Right ventricle myocardium superior (tissue), 1 donor: ENCODE measurements at regions not wholly inside any gene's neighbourhood (a gene's known extent, or its start where the extent isn't known, plus 50 kb on each side); places are given as distances from the start of the nearest gene placed in this dataset.

ENCODE experiments used
- ATAC-seq: fragments of 200-7000 bp; cut with Tn5 transposase; one replicate; pipeline ENCODE4 v1.9.1; 2020; ENCODE audit warnings: mild to moderate bottlenecking; ENCODE audit not compliant: poor library complexity
- DNase-seq: peaks from one replicate; pipeline ENCODE4 v3.0.0-alpha.2; 2020
- intact Hi-C: fragments of 100-400 bp; cut with DNase I; formaldehyde crosslinking; loops from one replicate; pipeline ENCODE4 v1.11.2; 2022
- donor health status: DM: no; HTN: yes; CAD: no; lungs with severe emphysema.

DNA sequence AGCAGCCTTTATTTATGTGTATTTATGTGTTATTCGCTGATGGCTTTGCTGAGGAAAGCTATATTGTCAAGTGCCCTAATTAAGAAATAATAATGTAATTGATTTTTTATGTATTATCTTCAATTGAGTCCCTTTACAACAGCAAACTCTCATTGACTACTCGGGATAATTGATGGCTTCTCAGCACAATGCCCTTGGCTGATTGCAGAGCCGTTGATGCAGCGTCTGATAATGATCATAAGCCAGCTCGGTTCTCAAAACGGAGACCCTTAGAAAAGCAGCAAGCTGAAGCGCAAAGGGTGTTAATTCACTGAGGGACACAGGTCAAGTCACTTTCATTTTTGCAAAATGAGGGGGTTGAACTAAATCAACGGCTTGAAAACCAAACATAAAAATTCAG lies 357.1 kb upstream of the KCNH8 start:
- ATAC-seq (no peak), DNase-seq (no peak)
- intact Hi-C loops, result no loop called here

DNA sequence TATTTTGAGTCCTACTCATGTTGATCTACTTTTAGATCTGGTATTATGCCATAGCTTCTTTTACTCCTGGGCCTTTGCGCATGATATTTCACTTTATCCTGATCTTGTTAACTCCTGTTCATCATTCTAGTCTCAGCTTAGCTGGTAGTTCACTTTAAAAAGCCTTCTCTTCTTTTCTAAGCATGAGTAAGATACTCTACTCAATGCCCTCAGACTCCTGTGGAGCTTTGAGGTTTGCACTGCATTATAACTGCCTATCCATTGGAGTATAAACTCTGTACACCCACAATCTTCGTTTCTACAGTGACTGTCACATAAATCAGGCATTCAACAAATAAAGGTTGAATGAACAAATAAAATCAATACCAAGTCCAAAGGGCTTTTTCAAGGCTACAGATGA lies 357.9 kb upstream of the KCNH8 start:
- intact Hi-C loops, result no loop called here
- DNase-seq, result no peak
- no peak for ATAC-seq

DNA sequence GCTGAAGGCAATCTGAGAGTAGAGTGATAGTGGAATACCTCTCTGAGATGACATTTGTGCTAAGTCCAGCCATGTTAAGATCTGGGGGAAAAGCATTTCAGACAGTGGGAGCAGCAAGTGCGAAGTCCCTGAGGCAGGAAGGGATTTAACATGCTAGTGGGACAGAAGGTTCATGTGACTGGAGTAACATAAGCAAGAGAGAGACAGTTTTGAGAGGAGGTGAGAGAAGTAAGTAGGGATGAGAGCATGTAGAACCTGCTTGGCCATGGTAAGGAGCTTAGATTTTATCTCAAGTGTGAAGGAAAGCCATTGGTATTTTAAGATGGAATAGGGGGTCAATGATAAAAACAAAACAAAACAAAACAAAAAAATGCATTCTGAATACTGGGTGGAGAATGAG lies 358.6 kb upstream of the KCNH8 start:
- intact Hi-C loops, result no loop called here
- DNase-seq, result no peak
- ATAC-seq, result no peak

DNA sequence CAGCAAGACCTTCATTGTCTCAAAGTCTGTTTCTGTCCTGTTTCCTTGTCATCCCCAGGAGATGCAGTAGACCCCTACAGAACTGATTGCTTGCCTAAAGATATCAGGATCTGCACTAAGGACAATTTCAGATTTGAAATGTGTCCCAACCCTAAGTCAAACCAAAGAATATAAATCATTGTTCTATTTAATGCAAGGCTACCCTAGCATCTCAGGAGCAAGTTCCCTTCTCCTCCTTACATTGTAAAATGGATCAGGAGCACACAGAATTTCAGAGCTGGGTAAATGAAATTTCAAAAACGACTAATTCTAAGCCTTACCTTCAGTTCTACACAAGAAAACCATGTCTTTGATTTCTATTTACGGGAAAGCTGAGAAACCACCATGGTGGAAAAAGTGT lies 360.9 kb upstream of the KCNH8 start:
- no peak for DNase-seq
- ATAC-seq, result no peak
- intact Hi-C loops, result no loop called here

DNA sequence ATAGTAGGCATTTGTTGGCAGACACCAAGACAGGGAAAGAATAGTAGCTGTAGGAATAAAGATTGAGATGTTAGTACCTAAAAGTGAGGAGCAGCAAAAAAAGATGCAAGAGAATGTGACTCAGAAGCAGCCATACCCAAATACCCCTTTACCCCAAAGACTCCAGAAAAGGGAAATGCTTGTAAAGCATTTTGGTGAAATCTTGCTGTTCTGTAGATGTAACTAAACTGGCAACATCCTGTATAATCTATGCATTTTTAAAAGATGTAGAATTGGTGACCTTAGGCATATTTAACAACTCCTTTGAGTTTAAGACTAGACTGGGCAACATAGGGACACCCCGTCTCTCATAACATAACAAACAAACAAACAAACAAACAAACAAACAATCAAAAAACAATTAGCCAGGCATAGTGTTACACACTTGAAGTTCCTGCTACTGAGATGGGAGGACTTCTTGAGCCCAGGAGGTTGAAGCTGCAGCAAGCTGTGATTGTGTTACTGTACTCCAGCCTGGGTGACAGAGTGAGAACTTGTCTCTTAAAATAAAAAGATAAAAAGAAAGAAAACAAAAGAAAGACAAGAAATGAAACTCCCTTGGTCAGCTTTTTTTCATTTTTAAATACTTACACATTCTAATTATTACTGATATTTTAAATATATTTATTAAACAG lies 361.5 kb upstream of the KCNH8 start:
- DNase-seq, result no peak
- no peak for ATAC-seq
- intact Hi-C loops, result no loop called here

DNA sequence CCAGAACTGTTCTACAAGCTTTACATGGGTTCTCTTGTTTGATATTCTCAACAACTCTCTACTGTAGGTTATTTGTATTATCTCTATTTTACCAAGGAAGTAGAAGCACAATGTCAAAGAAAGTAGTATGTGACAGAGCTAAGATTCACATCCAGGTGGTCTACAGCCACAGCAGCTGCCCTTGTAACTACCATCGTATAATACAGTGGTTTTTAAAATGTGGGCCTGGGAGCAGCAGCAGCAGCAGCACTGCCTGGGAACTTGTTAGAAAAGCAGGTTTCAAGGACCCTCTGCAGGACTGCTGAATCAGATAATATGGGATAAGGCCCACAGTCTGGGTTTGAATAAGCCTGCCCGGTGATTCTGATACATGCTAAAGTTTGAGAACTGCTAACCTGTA lies 357.1 kb upstream of the SATB1 start:
- DNase-seq (no peak), ATAC-seq (no peak)
- intact Hi-C loops, result no loop called here

DNA sequence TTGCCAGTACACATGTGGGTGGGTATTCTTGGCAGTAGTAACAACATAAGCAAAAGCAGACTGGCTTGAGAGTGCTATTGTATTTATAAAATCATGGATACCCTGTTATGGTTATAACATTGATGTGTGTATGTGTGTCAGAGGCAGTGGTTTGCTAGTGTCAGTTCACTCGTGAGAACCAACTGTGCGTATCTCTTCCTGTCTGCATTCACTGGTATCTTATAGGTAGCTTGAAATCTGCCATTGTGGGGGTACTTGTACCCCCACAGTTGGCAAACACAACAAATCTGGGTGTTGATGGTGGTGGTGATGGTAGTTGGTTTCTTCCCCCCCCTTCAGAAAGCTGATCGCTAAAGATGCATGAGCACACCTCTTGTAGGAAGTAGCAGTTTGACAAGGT lies 355.8 kb upstream of the SATB1 start:
- ATAC-seq, result no peak
- intact Hi-C loops, result no loop called here
- DNase-seq, result no peak

DNA sequence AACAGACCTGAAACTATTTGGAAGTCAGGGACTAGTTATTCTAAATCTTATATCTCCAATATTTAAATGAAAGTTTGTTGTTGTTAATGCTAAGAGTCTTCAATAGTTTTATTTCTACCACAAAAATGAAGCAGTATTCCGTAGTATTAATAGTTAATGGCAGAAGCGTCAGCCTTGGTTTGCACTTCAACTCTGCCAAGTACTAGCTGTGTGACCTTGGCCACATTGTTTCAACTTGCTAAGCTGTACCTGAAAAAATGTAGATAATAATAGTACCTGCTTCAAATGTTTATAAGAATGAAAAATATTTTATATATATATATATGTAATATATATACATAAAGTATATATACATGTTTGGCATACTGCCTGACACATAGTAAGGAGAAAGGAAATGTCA lies 354.6 kb upstream of the SATB1 start:
- no peak for DNase-seq
- ATAC-seq, result no peak
- intact Hi-C loops, result no loop called here

DNA sequence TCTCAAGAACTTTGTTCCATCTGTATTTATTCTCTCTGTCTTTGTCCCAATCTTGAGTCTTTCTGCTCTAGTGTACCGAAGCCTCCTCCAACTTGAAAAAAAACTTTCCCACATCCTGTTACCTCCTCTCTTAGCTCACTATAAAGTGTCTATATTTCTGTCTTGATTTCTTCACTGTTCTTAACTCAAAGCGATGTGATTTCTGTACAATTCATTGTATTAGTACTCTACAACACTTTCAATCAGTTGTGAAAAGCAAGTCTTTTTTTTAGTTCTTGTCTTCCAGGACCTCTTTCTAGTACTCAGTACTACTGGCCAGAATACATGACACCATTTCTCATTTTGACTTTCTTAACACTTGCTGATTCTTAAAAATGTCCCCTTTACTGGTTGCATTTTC lies 353.5 kb upstream of the SATB1 start:
- DNase-seq, result no peak
- ATAC-seq, result no peak
- intact Hi-C loops, result no loop called here

DNA sequence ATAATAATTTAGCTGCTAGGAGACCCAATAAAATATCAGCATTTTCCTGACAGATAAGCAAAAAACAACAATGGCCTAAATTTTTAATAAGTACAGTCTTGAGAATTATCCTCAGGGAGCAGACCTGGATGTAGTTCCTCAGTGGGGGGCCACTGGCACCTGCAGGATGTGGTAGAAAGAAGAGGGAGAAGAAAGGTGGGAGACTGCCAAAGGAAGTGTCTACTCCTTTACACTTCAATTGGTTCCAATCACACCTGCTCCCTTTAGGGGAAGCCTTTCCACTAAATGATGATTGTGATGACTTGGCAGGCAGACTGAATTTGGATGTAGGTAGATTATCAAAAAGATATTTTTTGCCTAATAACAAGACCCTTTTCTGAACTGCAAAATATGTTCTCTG lies 353.0 kb upstream of the SATB1 start:
- DNase-seq (no peak), ATAC-seq (no peak)
- intact Hi-C loops, result no loop called here

DNA sequence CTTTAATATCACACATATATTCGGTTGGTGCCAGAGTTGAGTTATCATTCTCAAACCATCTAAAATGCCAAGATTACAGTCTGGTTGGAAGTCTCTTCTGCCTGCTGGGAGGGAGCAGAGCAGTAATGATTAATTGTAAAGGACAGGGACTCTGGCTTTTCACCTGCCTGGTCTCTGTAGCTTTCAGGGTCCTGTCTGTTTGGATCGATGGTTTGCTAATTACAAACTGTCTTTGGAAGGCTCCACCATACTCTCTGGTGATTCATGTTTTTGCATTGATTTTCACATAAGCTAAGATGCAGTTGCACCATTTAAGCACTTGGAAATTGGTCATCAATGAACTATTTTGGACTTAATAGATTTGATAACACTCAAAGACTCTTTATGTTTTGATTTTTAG lies 350.4 kb upstream of the SATB1 start:
- DNase-seq, result no peak
- intact Hi-C loops, result no loop called here
- ATAC-seq, result no peak

DNA sequence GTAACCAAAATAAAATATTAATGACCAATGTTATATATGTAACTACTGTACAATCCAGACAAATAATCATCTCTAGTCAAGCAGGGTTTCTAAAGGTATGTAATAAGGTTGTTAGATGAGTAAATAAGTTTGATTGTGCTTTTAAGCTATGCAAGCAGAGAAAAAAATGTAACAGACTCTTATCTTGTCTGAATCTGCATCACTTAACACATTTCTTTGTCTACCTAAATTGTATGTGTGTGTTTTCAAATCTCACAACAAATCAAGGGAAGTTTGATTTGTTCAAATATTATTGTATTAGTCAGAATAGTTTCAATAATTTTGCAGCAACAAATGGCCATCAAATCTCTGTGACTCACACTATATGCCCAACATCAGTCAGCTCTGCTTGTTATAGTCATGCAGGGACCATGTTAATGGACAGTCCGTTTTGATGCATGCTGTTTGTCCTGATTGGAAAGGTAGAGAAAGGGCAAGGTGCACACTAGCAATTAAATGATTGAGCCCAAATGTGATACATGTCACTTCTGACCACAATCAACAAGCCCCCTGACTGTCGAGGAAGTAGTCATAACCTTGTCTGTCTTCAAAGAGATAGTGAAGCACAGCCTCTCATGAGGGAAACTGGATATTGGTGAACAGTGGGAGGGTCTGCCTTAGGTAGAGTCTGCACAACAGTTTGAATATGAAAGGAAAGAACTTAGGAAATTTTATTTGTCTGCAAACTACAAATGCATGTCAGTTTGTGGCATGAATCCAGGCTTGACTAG lies 349.4 kb upstream of the SATB1 start:
- intact Hi-C loops, result no loop called here
- DNase-seq, result no peak
- ATAC-seq, result no peak

DNA sequence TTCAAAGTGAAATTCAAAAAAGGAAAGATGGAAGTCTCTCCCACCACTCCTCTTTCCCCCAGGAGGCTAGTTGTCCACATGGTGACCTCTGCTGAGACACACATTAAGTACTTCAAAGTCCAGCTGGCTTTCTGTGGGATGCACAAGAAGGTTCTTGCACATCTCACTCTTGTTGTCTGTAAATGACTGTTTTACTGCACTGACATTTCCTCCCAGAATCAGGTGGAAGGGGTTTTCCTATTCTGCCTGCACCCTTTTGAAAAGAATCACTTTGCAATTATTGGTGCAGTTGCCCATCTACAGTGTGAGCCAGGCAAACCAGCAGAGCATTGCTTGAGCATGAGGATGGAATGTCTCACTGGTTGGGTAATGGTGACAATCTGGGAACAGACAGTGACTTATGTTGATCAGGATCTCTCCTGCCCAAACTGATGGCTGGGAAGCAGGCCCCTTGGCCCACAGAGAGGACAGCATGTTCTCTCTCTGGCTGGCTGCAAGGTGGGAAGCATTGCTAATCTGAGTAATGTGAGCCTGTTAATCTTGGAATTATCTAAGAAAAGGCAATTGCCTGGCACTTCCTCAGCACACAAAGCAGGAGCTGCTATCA lies 347.7 kb upstream of the SATB1 start:
- no peak for DNase-seq
- intact Hi-C loops, result no loop called here

DNA sequence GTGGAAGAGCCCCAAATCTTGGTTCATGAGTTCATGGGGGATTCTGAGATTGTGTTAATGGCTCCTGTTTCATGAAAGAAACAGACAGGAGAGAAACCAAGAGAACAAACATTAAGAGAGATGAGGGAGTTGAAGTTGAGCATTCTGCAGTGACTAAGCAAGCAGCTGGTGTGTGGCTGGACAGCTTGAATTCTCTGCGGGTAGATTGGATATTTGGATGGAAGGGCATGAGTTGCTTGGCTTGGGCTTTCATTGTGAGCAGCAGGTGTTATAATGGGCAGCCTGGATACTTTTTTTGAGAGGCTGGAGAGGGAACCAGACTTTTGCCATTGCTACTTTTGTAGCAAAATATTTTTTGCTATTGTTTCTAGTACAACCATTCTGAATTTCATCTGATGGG lies 346.8 kb upstream of the SATB1 start:
- no peak for DNase-seq
- no peak for ATAC-seq
- intact Hi-C loops, result no loop called here

More for the DNA sequence above, 347.7 kb upstream of the SATB1 start:
- ATAC-seq, result no peak

DNA sequence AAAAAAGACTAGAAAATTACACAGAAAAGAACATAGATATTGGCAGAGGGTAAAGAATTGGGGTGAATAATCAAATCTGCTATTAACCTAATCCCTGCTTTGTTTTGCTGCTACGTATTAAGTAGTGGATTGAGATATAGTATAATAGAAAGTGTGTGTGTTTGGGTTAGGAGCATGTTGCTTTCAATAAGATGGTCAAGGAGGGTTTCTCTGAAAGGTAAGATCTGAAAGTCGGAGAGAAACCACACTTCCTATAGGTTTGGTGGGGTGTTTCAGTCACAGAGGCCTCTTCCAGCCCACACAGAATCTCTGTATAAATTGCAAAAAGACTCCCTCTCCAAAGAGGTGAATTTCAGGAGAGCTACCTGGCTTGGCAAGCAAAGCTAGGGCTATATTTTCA lies 345.7 kb upstream of the SATB1 start:
- no peak for DNase-seq
- no peak for ATAC-seq
- intact Hi-C loops, result no loop called here

DNA sequence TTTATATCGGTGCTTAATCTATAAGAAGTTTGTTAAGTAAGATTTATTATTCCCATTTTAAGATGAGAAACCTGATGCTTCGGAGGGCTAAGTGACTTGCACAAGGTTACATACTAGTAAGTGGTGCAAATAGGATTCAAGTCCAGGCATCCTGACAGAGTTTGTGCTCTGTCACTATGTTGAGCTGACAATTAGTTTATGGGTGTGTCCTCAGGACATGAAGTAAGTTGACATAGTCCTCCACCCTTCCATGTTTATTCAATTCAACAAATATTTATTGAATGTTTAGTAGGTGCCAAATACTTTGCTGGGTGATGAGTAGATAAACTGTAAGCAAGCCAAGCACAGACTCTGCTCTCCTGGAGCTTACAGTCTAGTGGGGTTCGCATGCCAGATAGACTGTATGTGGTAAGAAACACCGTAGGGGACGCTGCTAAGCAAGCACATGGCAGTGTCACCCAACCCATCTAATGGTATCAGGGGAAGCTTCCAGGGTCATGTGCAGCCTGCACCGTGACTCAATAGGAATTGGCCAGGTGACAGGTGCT lies 342.7 kb upstream of the SATB1 start:
- no peak for ATAC-seq
- intact Hi-C loops, result no loop called here
- no peak for DNase-seq

DNA sequence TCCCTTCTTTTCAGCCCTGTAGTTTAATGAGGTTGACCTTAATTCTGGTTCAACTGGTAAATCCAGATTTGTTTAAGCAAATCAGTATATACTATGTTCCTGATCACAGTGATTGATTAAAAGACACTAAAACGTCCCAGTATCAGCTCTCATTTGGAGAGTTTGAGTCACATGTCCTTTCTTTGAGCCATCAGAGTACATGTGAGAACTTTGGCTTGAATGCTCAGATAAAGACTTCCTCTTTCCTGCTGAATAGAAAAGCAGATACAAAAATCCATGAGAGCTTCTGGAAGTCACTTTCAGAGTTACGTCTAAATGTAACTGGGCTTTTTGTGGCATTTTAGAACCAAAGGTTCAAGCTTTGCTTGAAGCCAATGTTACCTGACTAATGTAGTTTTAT lies 341.8 kb upstream of the SATB1 start:
- no peak for ATAC-seq
- intact Hi-C loops, result no loop called here

DNA sequence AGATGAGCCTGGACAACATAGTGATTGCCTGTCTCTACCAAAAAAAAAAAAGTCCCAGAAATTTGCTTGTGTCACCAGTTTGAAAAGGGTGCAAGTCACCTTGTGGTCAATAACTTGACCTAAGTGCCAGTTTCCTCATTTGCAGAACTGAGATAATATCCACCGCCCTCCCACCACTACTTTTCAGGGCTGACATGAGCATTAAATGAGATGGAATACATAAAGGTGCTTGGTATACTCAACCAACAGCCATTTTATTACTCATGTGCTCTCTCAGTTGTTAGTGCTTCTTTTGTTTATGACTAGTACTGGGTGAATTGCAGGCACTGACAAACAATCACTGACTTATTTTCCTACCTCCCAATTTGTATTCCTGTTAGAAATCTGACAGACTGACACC lies 340.5 kb upstream of the SATB1 start:
- intact Hi-C loops, result no loop called here
- DNase-seq (no peak), ATAC-seq (no peak)

More for the DNA sequence above, 341.8 kb upstream of the SATB1 start:
- no peak for DNase-seq

DNA sequence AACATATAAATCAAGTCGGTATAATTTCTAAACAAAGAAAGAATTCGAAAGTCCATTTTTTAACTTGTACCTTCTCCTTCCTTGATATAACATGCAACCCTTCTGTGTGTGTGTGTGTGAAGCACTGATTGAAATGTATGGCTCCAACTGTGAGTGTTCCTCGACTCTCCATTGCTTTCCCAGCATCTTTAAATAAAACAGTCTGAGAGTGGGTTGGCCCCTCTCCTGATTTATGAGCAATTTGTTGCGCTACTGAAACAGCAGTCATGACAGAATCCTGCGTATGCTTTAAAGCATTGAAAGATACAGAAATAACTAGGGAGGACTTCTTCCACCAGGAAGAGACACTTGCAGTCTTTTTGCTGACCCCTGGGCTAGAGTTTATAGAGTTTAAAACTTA lies 340.0 kb upstream of the SATB1 start:
- DNase-seq, result no peak
- intact Hi-C loops, result no loop called here
- ATAC-seq, result no peak

DNA sequence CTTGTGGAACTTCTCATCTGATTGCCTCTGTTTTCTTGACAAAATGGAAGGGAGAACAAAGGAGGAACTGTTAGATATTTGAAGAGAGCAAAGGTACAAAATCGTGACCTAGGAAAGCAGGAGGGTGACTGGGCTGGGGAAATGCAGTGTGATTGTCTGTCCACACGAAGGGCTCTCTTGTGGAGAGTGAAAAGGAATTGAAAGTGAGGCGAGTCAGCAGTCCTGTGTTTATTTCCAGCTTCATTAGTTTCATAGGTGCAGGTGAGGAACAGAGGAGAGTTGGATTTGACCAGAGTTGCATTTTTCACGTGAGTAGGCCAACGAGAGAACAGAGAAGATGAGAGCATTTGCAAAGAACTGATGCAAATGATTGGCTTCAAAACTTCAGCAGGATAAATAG lies 336.4 kb upstream of the SATB1 start:
- ATAC-seq, result no peak
- no peak for DNase-seq
- intact Hi-C loops, result no loop called here
